Mammary epithelial cell (primary cell): ENCODE measurements at regions not wholly inside any gene's neighbourhood (a gene's known extent, or its start where the extent isn't known, plus 50 kb on each side); places are given as distances from the start of the nearest gene placed in this dataset.

ENCODE experiments used
- CTCF ChIP-seq, 2 donors: IDR thresholded peaks in 1 of 2; conservative IDR thresholded peaks in 1 of 2; 2 replicates each; pipeline ENCODE4 v1.5.1; 2011 to 2012; ENCODE audit warnings: inconsistent platforms in 2 of 2, low read length in 2 of 2, mild to moderate bottlenecking in 2 of 2, control low read depth in 1 of 2, low read depth in 1 of 2; ENCODE audit not compliant: insufficient read depth in 1 of 2; ENCODE audit errors: extremely low read depth in 1 of 2
- EZH2 ChIP-seq: IDR thresholded peaks from 2 replicates; pipeline ENCODE4 v1.6.1; 2012; ENCODE audit warnings: low read length, inconsistent platforms, borderline replicate concordance

- TF ChIP-seq CTCF (conservative IDR thresholded peaks at IDR 0.05 in 1 of 2, IDR thresholded peaks at IDR 0.05 in 1 of 2; ENCODE audit: extremely low read depth in 1 of 2, insufficient read depth in 1 of 2, low read depth in 1 of 2, low read length in 2 of 2): peak in 1 of 2 donors; percentile 6
- TF ChIP-seq EZH2: no peak
Observed at GRCh38 chr13:40172149-40172591, 494.3 kb downstream of the FOXO1 start.
